ENCODE measurements at regions not wholly inside any gene's neighbourhood (a gene's known extent, or its start where the extent isn't known, plus 50 kb on each side); places are given as distances from the start of the nearest gene placed in this dataset.

- no peak for TF ChIP-seq CTCF (IDR thresholded peaks at IDR 0.05)
- no peak overlapping the region for H3K9ac ChIP-seq (ENCODE audit: insufficient read depth, low read length, poor library complexity, severe bottlenecking)
- H3K4me3 Mint-ChIP-seq, result no peak overlapping the region
Observed at GRCh38 chr12:83939718-83940117, 972.9 kb downstream of the SLC6A15 start.

DNA sequence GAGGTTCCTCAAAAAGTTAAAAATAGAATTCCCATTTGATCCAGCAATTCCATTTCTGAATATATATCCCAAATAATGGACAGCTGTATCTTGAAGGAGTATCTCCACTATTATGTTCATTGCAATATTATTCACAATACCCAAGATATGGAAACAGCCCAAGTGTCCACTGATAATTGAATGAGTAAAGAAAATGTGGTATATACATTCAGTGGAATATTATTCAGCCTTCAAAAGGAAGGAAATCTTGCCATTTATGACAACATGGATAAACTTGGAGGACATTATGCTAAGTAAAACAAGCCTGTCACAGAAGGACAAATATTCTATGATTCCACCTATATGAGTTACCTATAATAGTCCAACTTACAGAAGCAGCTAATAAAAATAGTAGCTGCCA, 979.0 kb downstream of the SLC6A15 start:
- Mint-ChIP-seq H3K4me1 (no peaks in the 10 kb centered on the region), H3K27me3 (ENCODE audit: low read depth in 3 of 3) (no peaks in the 10 kb centered on the region), H3K27ac (no peak overlapping the region), H3K4me3 (no peak overlapping the region), H3K9me3 (peaks cover 0 to 2% (median 0%) of the 10 kb centered on the region in 7 donors), H3K36me3 (no peaks in the 10 kb centered on the region)
- Histone ChIP-seq H3K27me3 (ENCODE audit: control insufficient read depth in 2 of 2, insufficient read depth in 2 of 2, low read length in 2 of 2) (no peaks in the 10 kb centered on the region), H3K4me3 (replicated peaks in 1 of 3; ENCODE audit: low read depth in 2 of 3, low read length in 3 of 3) (no peak overlapping the region), H3K9me3 (replicated peaks in 1 of 2; ENCODE audit: control insufficient read depth in 1 of 2, insufficient read depth in 1 of 2, low read length in 2 of 2) (no peaks in the 10 kb centered on the region), H3K79me2 (ENCODE audit: insufficient read depth, low read length) (no peaks in the 10 kb centered on the region), H4K20me1 (ENCODE audit: insufficient read depth, low read length) (no peaks in the 10 kb centered on the region), H3K27ac (ENCODE audit: low read depth in 1 of 2, low read length in 2 of 2) (no peak overlapping the region), H3K9ac (ENCODE audit: insufficient read depth, low read length, poor library complexity, severe bottlenecking) (no peak overlapping the region), H2AFZ (ENCODE audit: insufficient read depth, low read depth, low read length, poor library complexity, severe bottlenecking) (no peak overlapping the region), H3K4me2 (replicated peaks; ENCODE audit: extremely low read depth, low read length, poor library complexity, severe bottlenecking) (no peak overlapping the region), H3K4me1 (ENCODE audit: control insufficient read depth in 1 of 2, insufficient read depth in 2 of 2, low read length in 2 of 2) (no peaks in the 10 kb centered on the region), H3K36me3 (replicated peaks in 1 of 2; ENCODE audit: control insufficient read depth in 1 of 2, insufficient read depth in 2 of 2, low read length in 2 of 2) (no peaks in the 10 kb centered on the region)
- TF ChIP-seq CTCF (IDR thresholded peaks at IDR 0.05), result no peak
- intact Hi-C loops (cut with micrococcal nuclease), result no loop called here
- no peak for DNase-seq

More at GRCh38 chr12:83939718-83940117, 972.9 kb downstream of the SLC6A15 start:
- Histone ChIP-seq H3K4me3 (replicated peaks in 1 of 3; ENCODE audit: low read depth in 2 of 3, low read length in 3 of 3) (no peak overlapping the region), H2AFZ (ENCODE audit: insufficient read depth, low read depth, low read length, poor library complexity, severe bottlenecking) (no peak overlapping the region), H3K4me1 (ENCODE audit: control insufficient read depth in 1 of 2, insufficient read depth in 2 of 2, low read length in 2 of 2) (no peaks in the 10 kb centered on the region), H3K36me3 (replicated peaks in 1 of 2; ENCODE audit: control insufficient read depth in 1 of 2, insufficient read depth in 2 of 2, low read length in 2 of 2) (no peaks in the 10 kb centered on the region), H3K79me2 (ENCODE audit: insufficient read depth, low read length) (no peaks in the 10 kb centered on the region), H4K20me1 (ENCODE audit: insufficient read depth, low read length) (no peaks in the 10 kb centered on the region), H3K27me3 (ENCODE audit: control insufficient read depth in 2 of 2, insufficient read depth in 2 of 2, low read length in 2 of 2) (no peaks in the 10 kb centered on the region), H3K27ac (ENCODE audit: low read depth in 1 of 2, low read length in 2 of 2) (no peak overlapping the region), H3K9me3 (replicated peaks in 1 of 2; ENCODE audit: control insufficient read depth in 1 of 2, insufficient read depth in 1 of 2, low read length in 2 of 2) (no peaks in the 10 kb centered on the region), H3K4me2 (replicated peaks; ENCODE audit: extremely low read depth, low read length, poor library complexity, severe bottlenecking) (no peak overlapping the region)
- Mint-ChIP-seq H3K27ac (no peak overlapping the region), H3K36me3 (no peaks in the 10 kb centered on the region), H3K4me1 (no peaks in the 10 kb centered on the region), H3K9me3 (no peaks in the 10 kb centered on the region), H3K27me3 (ENCODE audit: low read depth in 3 of 3) (no peaks in the 10 kb centered on the region)
- DNase-seq, result no peak
- intact Hi-C loops (cut with micrococcal nuclease), result no loop called here

Measured in CD14-positive monocyte (primary cell).